PC-3 (cell line): ENCODE measurements at regions not wholly inside any gene's neighbourhood (a gene's known extent, or its start where the extent isn't known, plus 50 kb on each side); places are given as distances from the start of the nearest gene placed in this dataset.

Source experiments
- ATAC-seq: fragments of 200-7000 bp; cut with Tn5 transposase; 2 replicates; pipeline ENCODE4 v1.9.1; 2020; ENCODE audit warnings: mild to moderate bottlenecking, moderate library complexity
- BruUV-seq: library from RNA; stranded (reverse); fragments of 400-500 nt; replicated peaks from 2 replicates; lab custom pipeline; 2021; lab: Mats Ljungman, UMichigan
- CTCF ChIA-PET: fragments of 300-600 bp; sonication (Branson Sonifier 250); formaldehyde crosslinking; loops from one replicate; lab custom pipeline; 2022; ENCODE audit warnings: antibody characterized with exemption; lab: Charles Lee
- POLR2A ChIA-PET: fragments of 300-600 bp; sonication (Branson Sonifier 250); formaldehyde crosslinking; loops from one replicate; lab custom pipeline; 2022; ENCODE audit warnings: antibody characterized with exemption; ENCODE audit not compliant: unreplicated experiment; lab: Charles Lee
- DNase-seq: peaks from one replicate; pipeline ENCODE4 v3.0.0-alpha.2; 2015
- H2AFZ ChIP-seq: fragments of 300-600 bp; sonication (generic); 2 replicates; pipeline ENCODE4 v1.6.0; 2016; ENCODE audit warnings: antibody characterized with exemption, low read length
- H3F3A ChIP-seq: fragments of 300-600 bp; sonication (generic); one replicate; pipeline ENCODE4 v1.6.0; 2017; ENCODE audit warnings: antibody characterized with exemption, low read length, control low read depth, mild to moderate bottlenecking; ENCODE audit not compliant: unreplicated experiment
- H3K27ac ChIP-seq: fragments of 300-600 bp; sonication (generic); 2 replicates; pipeline ENCODE4 v1.5.1; 2016; ENCODE audit warnings: mild to moderate bottlenecking, low read length
- H3K27me3 ChIP-seq: fragments of 300-600 bp; sonication (generic); 2 replicates; pipeline ENCODE4 v1.6.1; 2016; ENCODE audit warnings: low read length, mixed read lengths
- H3K36me3 ChIP-seq: fragments of 300-600 bp; sonication (generic); 2 replicates; pipeline ENCODE4 v1.6.1; 2016; ENCODE audit warnings: low read depth, mixed run types, low read length, mixed read lengths
- H3K4me1 ChIP-seq: fragments of 300-600 bp; sonication (generic); 2 replicates; pipeline ENCODE4 v1.5.1; 2016; ENCODE audit warnings: low read length; ENCODE audit not compliant: insufficient read depth
- H3K4me2 ChIP-seq: fragments of 300-600 bp; sonication (generic); 2 replicates; pipeline ENCODE4 v1.6.0; 2016; ENCODE audit warnings: low read length
- H3K4me3 ChIP-seq: fragments of 300-600 bp; sonication (generic); 2 replicates; pipeline ENCODE4 v1.5.1; 2016; ENCODE audit warnings: mild to moderate bottlenecking, low read length, mixed read lengths
- H3K79me2 ChIP-seq: fragments of 300-600 bp; sonication (generic); 2 replicates; pipeline ENCODE4 v1.6.1; 2017; ENCODE audit warnings: low read length, mixed read lengths
- H3K9ac ChIP-seq: fragments of 300-600 bp; sonication (generic); 2 replicates; pipeline ENCODE4 v1.6.0; 2016; ENCODE audit warnings: mild to moderate bottlenecking, low read length
- H3K9me2 ChIP-seq: fragments of 300-600 bp; sonication (generic); replicated peaks from 2 replicates; pipeline ENCODE4 v1.6.1; 2016; ENCODE audit warnings: mixed run types, low read length, mixed read lengths
- H3K9me3 ChIP-seq: fragments of 300-600 bp; sonication (generic); 2 replicates; pipeline ENCODE4 v1.6.1; 2016; ENCODE audit warnings: low read length, mixed read lengths
- H4K20me1 ChIP-seq: fragments of 300-600 bp; sonication (generic); 2 replicates; pipeline ENCODE4 v1.6.1; 2016; ENCODE audit warnings: low read length, mixed read lengths
- EZH2 ChIP-seq: fragments of 300-600 bp; sonication (generic); IDR thresholded peaks from one replicate; pipeline ENCODE4 v1.6.1; 2017; ENCODE audit warnings: antibody characterized with exemption, mild to moderate bottlenecking, low read length; ENCODE audit not compliant: unreplicated experiment
- EZH2phosphoT487 ChIP-seq: fragments of 300-600 bp; sonication (generic); IDR thresholded peaks from 2 replicates; pipeline ENCODE4 v1.6.1; 2018; ENCODE audit warnings: mild to moderate bottlenecking, antibody characterized with exemption, low read length, borderline replicate concordance
- intact Hi-C: fragments of 100-400 bp; cut with micrococcal nuclease; formaldehyde crosslinking; loops from 2 replicates; pipeline ENCODE4 v1.9.0; 2023
- TF ChIP-seq, protein P1 (sequence below): fragments of 300-600 bp; sonication (generic); conservative IDR thresholded peaks from 2 replicates; pipeline ENCODE4 v1.5.1; 2017; ENCODE audit warnings: antibody characterized with exemption, low read depth, mild to moderate bottlenecking, low read length

GRCh38 chr13:33997574-33997973, 179.6 kb downstream of the RFC3 start:
- Histone ChIP-seq H3K9ac (no peak overlapping the region), H3K4me1 (peaks cover 46% of the 10 kb centered on the region), H3F3A (peaks cover 6% of the 10 kb centered on the region), H3K9me2 (no peaks in the 10 kb centered on the region), H3K27ac (no peak overlapping the region), H3K4me3 (no peak overlapping the region), H3K4me2 (peak overlapping the region; percentile 3; the same call in 1 of the 2 replicates), H3K36me3 (no peaks in the 10 kb centered on the region), H3K79me2 (no peaks in the 10 kb centered on the region), H2AFZ (no peak overlapping the region), H3K9me3 (no peaks in the 10 kb centered on the region), H3K27me3 (no peaks in the 10 kb centered on the region), H4K20me1 (no peaks in the 10 kb centered on the region)
- TF ChIP-seq, protein P1, sequence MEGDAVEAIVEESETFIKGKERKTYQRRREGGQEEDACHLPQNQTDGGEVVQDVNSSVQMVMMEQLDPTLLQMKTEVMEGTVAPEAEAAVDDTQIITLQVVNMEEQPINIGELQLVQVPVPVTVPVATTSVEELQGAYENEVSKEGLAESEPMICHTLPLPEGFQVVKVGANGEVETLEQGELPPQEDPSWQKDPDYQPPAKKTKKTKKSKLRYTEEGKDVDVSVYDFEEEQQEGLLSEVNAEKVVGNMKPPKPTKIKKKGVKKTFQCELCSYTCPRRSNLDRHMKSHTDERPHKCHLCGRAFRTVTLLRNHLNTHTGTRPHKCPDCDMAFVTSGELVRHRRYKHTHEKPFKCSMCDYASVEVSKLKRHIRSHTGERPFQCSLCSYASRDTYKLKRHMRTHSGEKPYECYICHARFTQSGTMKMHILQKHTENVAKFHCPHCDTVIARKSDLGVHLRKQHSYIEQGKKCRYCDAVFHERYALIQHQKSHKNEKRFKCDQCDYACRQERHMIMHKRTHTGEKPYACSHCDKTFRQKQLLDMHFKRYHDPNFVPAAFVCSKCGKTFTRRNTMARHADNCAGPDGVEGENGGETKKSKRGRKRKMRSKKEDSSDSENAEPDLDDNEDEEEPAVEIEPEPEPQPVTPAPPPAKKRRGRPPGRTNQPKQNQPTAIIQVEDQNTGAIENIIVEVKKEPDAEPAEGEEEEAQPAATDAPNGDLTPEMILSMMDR: no peak
- TF ChIP-seq EZH2phosphoT487 (no peak), EZH2 (no peak)
- ATAC-seq: peak; percentile 54
- ChIA-PET POLR2A (no interaction called here), CTCF (no interaction called here)
- intact Hi-C loops: no loop called here
- no TSS peak for BruUV-seq
- DNase-seq: peak; percentile 38

- Histone ChIP-seq H3K27me3 (no peaks in the 10 kb centered on the region), H3K4me1 (peaks cover 46% of the 10 kb centered on the region), H3K4me2 (peak overlapping the region; percentile 34), H3K79me2 (no peaks in the 10 kb centered on the region), H3K27ac (peak overlapping the region; percentile 72), H3K4me3 (no peak overlapping the region), H3K9me2 (no peaks in the 10 kb centered on the region), H3K9me3 (no peaks in the 10 kb centered on the region), H2AFZ (peak overlapping the region; percentile 24), H3F3A (peaks cover 6% of the 10 kb centered on the region), H3K36me3 (no peaks in the 10 kb centered on the region), H3K9ac (peak overlapping the region; percentile 29; the same call in 1 of the 2 replicates), H4K20me1 (no peaks in the 10 kb centered on the region)
- TF ChIP-seq, protein P1: no peak
- no peak for TF ChIP-seq EZH2phosphoT487
- no peak for TF ChIP-seq EZH2
- DNase-seq (peak; percentile 77), ATAC-seq (peak; percentile 76)
- ChIA-PET CTCF (interaction anchor here (1.0 kb wide), 1 partner anchor 199 kb away, joined by 6 read pairs; no protein-coding TSS in a partner anchor), POLR2A (no interaction called here)
- no TSS peak for BruUV-seq
- intact Hi-C loops: loop anchor here (2.0 kb wide), 2 partner anchors 23 to 77 kb away; no protein-coding TSS in a partner anchor
Measured at GRCh38 chr13:33999811-34000605, 182.1 kb downstream of the RFC3 start.

GRCh38 chr13:34000955-34001354, 183.0 kb downstream of the RFC3 start:
- Histone ChIP-seq H2AFZ (no peak overlapping the region), H3K27ac (peak overlapping the region; percentile 72; the same call in 1 of the 2 replicates), H3K36me3 (no peaks in the 10 kb centered on the region), H3K79me2 (no peaks in the 10 kb centered on the region), H3K4me3 (no peak overlapping the region), H3K9me3 (no peaks in the 10 kb centered on the region), H3K4me1 (peaks cover 51% of the 10 kb centered on the region), H4K20me1 (no peaks in the 10 kb centered on the region), H3K9me2 (no peaks in the 10 kb centered on the region), H3F3A (peaks cover 6% of the 10 kb centered on the region), H3K9ac (no peak overlapping the region), H3K27me3 (no peaks in the 10 kb centered on the region), H3K4me2 (no peak overlapping the region; the same call in 1 of the 2 replicates)
- BruUV-seq: no TSS peak
- DNase-seq (no peak), ATAC-seq (no peak)
- intact Hi-C loops: loop anchor here (2.0 kb wide), 2 partner anchors 24 to 76 kb away; no protein-coding TSS in a partner anchor
- ChIA-PET CTCF (no interaction called here), POLR2A (no interaction called here)
- TF ChIP-seq EZH2phosphoT487: no peak
- TF ChIP-seq, protein P1: no peak
- no peak for TF ChIP-seq EZH2
